LNCaP clone FGC (cell line): ENCODE measurements at regions not wholly inside any gene's neighbourhood (a gene's known extent, or its start where the extent isn't known, plus 50 kb on each side); places are given as distances from the start of the nearest gene placed in this dataset.
"Not testable (repeated sequence)": the region's sequence is repeated elsewhere in the genome, so short reads cannot be mapped to it uniquely, and the experiment has no call there.

Experiments
- DNase-seq: peaks from one replicate; pipeline ENCODE4 v3.0.0-alpha.2; 2011; ENCODE audit warnings: low read depth
- H3K4me3 ChIP-seq: 2 replicates; pipeline ENCODE4 v1.5.1; 2011; ENCODE audit warnings: mild to moderate bottlenecking, low read depth, low read length, control low read depth
- CTCF ChIP-seq: IDR thresholded peaks from 2 replicates; pipeline ENCODE4 v1.5.1; 2012; ENCODE audit warnings: mild to moderate bottlenecking; ENCODE audit not compliant: control insufficient read depth, insufficient read depth; ENCODE audit errors: extremely low read depth

DNA sequence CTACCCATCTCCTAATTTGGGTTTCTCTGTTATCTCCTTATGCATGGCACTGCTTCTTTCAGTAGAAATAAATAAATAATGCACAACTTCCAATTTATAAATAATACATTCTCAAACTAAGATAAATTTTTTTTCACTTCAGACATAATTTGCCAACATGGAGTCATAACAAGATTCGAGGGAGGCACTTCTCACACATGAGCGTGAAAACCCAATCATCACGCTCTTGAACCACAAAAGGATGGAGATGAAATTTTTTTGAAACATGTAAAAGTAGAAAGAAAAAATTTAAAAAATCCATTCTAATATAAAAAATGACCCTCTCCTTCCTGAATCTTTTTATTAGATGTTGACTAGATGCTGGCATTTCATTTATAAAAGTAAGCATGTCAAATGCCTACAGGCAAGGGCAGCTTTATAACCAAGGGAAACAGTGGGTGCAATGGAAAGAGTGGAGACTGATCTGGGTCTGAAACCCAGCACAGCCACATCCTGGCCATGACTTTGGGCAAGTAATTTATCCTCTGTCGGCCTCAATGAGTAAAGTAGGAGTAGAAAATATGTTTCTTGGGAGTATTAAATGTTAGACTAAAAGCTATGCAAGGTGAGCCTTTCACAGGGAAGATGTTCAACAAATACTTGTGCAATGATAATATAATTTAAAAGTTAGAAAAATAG, 185.0 kb downstream of the STK31 start:
- no peak for TF ChIP-seq CTCF

DNA sequence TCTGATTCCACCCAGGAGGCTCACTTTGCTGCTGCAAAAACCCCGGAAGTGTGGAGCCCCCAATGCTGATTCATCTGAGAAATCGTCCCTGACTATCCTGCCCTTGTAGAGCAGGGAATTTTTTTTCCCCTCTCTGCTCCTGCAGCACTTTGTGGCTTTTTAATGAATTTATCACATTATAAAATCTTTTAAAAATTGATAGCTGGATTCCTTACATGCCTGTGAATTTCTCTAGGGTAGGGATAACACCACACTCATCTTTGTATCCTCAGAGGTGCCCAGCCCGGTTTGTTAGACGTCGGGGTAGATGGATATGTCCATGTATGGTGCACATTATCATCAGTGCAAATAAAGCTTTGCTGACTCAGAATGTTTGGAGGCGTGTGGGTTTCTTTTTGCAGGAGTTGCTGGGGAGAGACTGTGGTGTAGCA, 185.7 kb downstream of the STK31 start:
- no peak overlapping the region for H3K4me3 ChIP-seq
- TF ChIP-seq CTCF, result no peak
- DNase-seq, result no peak

More for the DNA sequence above, 185.0 kb downstream of the STK31 start:
- DNase-seq, result no peak
- H3K4me3 ChIP-seq, result no peak overlapping the region

DNA sequence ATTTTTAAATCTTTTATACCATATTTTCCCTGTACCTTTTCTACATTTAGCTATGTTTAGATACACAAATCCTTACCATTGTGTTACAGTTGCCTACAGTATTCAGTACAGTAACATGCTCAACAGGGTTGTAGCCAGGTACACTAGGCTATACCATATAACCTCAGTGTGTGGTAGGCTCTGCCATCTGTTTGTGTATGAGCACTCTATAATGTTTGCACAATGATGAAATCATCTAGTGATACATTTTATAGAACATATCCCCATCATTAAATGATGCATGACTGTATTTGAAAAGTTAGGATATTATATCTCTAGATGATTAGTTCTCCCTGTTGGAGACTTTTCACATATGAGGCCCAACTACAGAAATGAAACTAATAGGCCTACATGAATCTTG, 188.6 kb downstream of the STK31 start:
- no peak for TF ChIP-seq CTCF
- peak; percentile 62 for DNase-seq
- no peak overlapping the region for H3K4me3 ChIP-seq

DNA sequence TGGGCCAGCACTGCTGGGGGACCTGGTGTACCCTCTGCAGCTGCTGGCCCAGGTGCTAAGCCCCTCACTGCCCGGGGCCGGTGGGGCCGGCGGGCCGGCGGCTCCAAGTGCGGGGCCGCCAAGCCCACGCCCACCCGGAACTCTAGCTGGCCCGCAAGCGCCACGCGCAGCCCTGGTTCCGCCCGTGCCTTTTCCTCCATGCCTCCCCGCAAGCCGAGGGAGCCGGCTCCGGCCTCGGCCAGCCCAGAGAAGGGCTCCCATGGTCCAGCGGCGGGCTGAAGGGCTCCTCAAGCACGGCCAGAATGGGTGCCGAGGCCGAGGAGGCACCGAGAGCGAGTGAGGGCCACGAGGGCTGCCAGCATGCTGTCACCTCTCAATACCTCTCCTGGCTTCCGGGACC, 194.9 kb downstream of the STK31 start:
- H3K4me3 ChIP-seq, DNase-seq: not testable (repeated sequence)

DNA sequence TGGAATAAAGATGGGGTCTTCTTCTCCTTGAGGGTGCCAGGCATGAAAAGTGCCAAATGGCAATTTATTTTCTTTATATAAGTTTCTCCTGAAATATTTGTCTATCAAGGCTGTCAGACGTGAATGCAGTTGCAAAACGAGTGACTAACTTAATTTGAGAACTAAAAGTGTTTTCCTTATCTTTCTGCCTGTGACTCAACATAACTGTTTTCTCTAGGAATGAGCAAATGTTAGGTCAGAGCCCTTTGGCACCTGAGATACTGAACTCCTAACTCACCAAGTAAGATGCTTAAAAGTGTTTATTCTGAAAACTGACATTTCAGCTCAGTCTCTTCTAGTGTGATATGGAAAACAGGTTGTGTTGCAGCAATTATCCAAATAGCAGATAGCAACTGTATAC, 197.0 kb downstream of the STK31 start:
- no peak for DNase-seq
- no peak overlapping the region for H3K4me3 ChIP-seq
- TF ChIP-seq CTCF, result no peak

- no peak overlapping the region for H3K4me3 ChIP-seq
- no peak for TF ChIP-seq CTCF
Measured at GRCh38 chr7:23909426-23909825, 199.4 kb downstream of the STK31 start.

DNA sequence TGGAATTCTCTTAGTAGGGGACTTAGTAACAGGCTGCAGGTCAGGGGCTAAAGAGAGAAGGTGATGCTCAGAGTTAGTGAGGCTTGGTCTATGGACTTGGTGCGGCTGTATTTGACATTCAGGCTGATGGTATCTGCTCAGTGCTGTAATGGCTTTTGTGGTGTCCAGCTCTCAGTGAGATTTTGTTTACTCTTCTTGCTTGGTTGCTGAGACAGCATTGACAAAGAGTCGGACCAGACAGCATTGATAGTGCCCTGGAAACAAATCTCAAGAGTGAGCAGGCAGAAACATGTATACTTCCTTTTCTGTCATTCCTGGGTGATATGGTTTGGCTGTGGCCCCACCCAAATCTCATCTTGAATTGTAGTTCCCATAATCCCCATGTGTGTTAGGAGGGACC, 202.0 kb downstream of the STK31 start:
- DNase-seq, result no peak
- no peak for TF ChIP-seq CTCF
- no peak overlapping the region for H3K4me3 ChIP-seq

More at GRCh38 chr7:23909426-23909825, 199.4 kb downstream of the STK31 start:
- DNase-seq, result no peak

DNA sequence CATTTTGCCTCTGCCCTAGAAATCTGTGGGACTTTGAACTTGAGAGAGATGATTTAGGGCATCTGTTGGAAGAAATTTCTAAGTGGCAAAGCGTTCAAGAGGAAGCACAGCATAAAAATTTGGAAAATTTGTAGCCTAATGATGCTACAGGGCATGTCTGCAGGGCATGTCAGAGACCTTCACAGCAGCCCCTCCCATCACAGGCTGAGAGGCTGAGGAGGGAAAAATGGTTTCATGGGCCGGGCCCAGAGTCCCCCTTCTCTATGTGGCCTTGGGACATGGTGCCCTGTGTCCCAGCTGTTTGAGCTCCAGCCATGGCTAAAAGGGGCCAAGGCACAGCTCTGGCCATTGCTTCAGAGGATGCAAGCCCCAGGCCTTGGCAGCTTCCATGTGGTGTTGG, 203.0 kb downstream of the STK31 start:
- no peak for TF ChIP-seq CTCF
- H3K4me3 ChIP-seq, result no peak overlapping the region
- no peak for DNase-seq
